ENCODE measurements at regions not wholly inside any gene's neighbourhood (a gene's known extent, or its start where the extent isn't known, plus 50 kb on each side); places are given as distances from the start of the nearest gene placed in this dataset.

DNA sequence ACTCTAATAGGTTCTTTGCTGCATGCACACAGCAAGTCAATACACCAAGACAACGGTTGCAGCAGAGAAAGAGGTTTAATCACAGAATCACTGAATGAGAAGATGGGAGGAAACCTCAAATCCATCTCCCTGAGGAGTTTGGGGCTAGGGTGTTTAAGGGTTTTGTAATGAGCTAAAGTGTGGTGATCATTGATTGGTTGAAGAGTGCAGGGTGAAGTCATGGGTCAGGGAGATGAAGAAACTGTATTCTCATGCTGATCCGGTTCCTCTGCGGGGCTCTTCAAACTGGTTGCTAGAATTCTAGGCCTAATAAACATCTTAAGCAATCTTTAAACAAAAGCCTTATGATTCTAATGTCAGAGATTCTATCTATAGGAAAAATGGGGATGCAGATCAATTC is 432.5 kb upstream of the FAM47C start:
- peak; percentile 70 for ATAC-seq
- Mint-ChIP-seq H3K36me3 (ENCODE audit: low read depth) (no peaks in the 10 kb centered on the region), H3K9me3 (no peaks in the 10 kb centered on the region), H3K4me3 (no peak overlapping the region), H3K27me3 (ENCODE audit: insufficient read depth, low read depth, poor library complexity) (no peaks in the 10 kb centered on the region), H3K27ac (no peak overlapping the region), H3K4me1 (peaks cover 16% of the 10 kb centered on the region; the same call in 2 of the 3 replicates)
- H3K79me2 ChIP-seq (replicated peaks; ENCODE audit: insufficient read depth) = no peaks in the 10 kb centered on the region
- no peaks in the 10 kb centered on the region for H3K36me3 ChIP-seq (ENCODE audit: insufficient read depth)
- no peak overlapping the region for H3K27ac ChIP-seq (ENCODE audit: low read depth)
- peak; percentile 41 for DNase-seq (ENCODE audit: low spot score)
- no peaks in the 10 kb centered on the region for H3K9me2 ChIP-seq (ENCODE audit: insufficient read depth)
- H3K4me1 ChIP-seq (ENCODE audit: insufficient read depth) = peaks cover 10% of the 10 kb centered on the region; the same call in 1 of the 2 replicates
- H3F3A ChIP-seq (replicated peaks; ENCODE audit: low read depth) = no peaks in the 10 kb centered on the region
- H4K20me1 ChIP-seq (replicated peaks; ENCODE audit: insufficient read depth) = no peaks in the 10 kb centered on the region
- no peak overlapping the region for H3K4me3 ChIP-seq
- H3K27me3 ChIP-seq (ENCODE audit: insufficient read depth) = no peaks in the 10 kb centered on the region
- no peak overlapping the region for H2AFZ ChIP-seq
- no peak for TF ChIP-seq CREB1 (CRISPR knock-in tag; IDR thresholded peaks at IDR 0.05; ENCODE audit: low read depth)
- H3K4me2 ChIP-seq = no peak overlapping the region

DNA sequence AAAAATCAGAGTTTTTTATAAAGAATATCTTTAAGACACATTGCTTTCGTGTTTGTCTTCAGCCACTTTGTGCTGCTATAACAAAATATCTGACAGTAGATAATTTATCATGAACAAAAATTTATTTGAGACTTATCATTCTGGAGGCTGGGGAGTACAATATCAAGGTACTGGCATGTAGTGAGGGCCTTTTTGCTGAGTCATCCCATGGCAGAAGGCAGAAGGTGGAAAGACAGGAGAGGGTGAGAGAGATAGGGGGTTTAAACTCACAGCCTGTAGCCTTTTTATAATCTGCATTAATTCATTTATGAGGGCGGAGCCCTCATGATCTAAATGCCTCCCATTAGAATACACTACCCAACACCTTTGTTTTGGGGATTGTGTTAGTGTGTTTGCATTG is 431.2 kb upstream of the FAM47C start:
- Histone ChIP-seq H2AFZ (no peak overlapping the region), H3K4me2 (no peak overlapping the region), H3F3A (replicated peaks; ENCODE audit: low read depth) (no peaks in the 10 kb centered on the region), H3K4me1 (ENCODE audit: insufficient read depth) (peaks cover 10% of the 10 kb centered on the region; the same call in 1 of the 2 replicates), H3K4me3 (no peak overlapping the region), H3K27ac (ENCODE audit: low read depth) (no peak overlapping the region), H3K27me3 (ENCODE audit: insufficient read depth) (no peaks in the 10 kb centered on the region), H3K9me2 (ENCODE audit: insufficient read depth) (no peaks in the 10 kb centered on the region), H3K36me3 (ENCODE audit: insufficient read depth) (no peaks in the 10 kb centered on the region), H4K20me1 (replicated peaks; ENCODE audit: insufficient read depth) (no peaks in the 10 kb centered on the region), H3K79me2 (replicated peaks; ENCODE audit: insufficient read depth) (no peaks in the 10 kb centered on the region)
- Mint-ChIP-seq H3K27me3 (ENCODE audit: insufficient read depth, low read depth, poor library complexity) (no peaks in the 10 kb centered on the region), H3K36me3 (ENCODE audit: low read depth) (no peaks in the 10 kb centered on the region), H3K9me3 (no peaks in the 10 kb centered on the region), H3K4me1 (peaks cover 16% of the 10 kb centered on the region; the same call in 2 of the 3 replicates), H3K4me3 (no peak overlapping the region), H3K27ac (no peak overlapping the region)
- ATAC-seq = no peak
- TF ChIP-seq CTCF (conservative IDR thresholded peaks at IDR 0.05; ENCODE audit: low read depth in 2 of 2) (no peak), REST (IDR thresholded peaks at IDR 0.05; ENCODE audit: unreplicated experiment) (no peak), ZNF331 (CRISPR knock-in tag; IDR thresholded peaks at IDR 0.05; ENCODE audit: low read depth) (no peak), JUNB (IDR thresholded peaks at IDR 0.05; ENCODE audit: unreplicated experiment) (no peak), CREB1 (CRISPR knock-in tag; IDR thresholded peaks at IDR 0.05; ENCODE audit: low read depth) (no peak)
- no peak for DNase-seq (ENCODE audit: low spot score)
